ENCODE measurements at regions not wholly inside any gene's neighbourhood (a gene's known extent, or its start where the extent isn't known, plus 50 kb on each side); places are given as distances from the start of the nearest gene placed in this dataset.

DNA sequence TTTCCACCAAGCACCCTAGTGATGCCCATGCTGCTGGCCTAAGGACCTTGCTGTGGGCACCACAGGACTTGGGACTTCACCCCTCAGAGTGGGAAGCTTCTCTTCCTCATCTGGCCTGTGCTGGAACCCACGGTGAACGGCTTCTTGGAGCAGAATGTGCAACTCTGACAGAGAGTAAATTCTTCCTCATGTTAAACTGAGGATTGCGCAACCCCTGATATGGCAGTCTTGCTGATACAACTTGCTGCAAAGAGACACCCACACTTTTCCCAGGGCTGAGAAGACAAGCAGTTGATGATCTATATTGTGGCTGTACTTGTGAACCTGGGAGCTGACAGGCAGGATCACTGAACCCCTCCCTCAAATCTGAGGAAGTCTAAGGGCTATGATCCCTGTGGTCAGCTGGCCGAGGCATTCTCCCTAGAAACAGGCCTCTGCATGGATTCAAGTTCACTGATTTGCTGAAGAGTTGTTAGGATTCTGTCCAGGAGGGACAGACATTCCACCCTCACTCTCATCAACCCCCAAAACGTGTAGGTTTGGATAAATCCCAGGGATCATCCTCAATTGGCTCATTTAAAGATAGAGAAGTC, 307.2 kb downstream of the MTRR start:
- H3K36me3 ChIP-seq, result no peaks in the 10 kb centered on the region
- H3K27ac ChIP-seq, result no peak overlapping the region
- H3K9me3 ChIP-seq, result no peaks in the 10 kb centered on the region
- no peaks in the 10 kb centered on the region for H3K4me1 ChIP-seq
- no peaks in the 10 kb centered on the region for H3K27me3 ChIP-seq (replicated peaks in 1 of 7)
- 38 to 58% (median 53%) methylated on average over 3 to 5 of the region's 5 CpGs for WGBS, 5 donors
- H3K4me3 ChIP-seq, result no peak overlapping the region
- intact Hi-C loops (cut with DNase I; ENCODE audit: low total_unique reads), result no loop called here
- TF ChIP-seq POLR2AphosphoS5 (IDR thresholded peaks at IDR 0.05) (no peak), POLR2A (IDR thresholded peaks at IDR 0.05) (no peak)
- TF ChIP-seq, protein P1, sequence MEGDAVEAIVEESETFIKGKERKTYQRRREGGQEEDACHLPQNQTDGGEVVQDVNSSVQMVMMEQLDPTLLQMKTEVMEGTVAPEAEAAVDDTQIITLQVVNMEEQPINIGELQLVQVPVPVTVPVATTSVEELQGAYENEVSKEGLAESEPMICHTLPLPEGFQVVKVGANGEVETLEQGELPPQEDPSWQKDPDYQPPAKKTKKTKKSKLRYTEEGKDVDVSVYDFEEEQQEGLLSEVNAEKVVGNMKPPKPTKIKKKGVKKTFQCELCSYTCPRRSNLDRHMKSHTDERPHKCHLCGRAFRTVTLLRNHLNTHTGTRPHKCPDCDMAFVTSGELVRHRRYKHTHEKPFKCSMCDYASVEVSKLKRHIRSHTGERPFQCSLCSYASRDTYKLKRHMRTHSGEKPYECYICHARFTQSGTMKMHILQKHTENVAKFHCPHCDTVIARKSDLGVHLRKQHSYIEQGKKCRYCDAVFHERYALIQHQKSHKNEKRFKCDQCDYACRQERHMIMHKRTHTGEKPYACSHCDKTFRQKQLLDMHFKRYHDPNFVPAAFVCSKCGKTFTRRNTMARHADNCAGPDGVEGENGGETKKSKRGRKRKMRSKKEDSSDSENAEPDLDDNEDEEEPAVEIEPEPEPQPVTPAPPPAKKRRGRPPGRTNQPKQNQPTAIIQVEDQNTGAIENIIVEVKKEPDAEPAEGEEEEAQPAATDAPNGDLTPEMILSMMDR (IDR thresholded peaks at IDR 0.05 in 8 of 11, conservative IDR thresholded peaks at IDR 0.05 in 3 of 11), result no peak
- DNase-seq, result no peak

DNA sequence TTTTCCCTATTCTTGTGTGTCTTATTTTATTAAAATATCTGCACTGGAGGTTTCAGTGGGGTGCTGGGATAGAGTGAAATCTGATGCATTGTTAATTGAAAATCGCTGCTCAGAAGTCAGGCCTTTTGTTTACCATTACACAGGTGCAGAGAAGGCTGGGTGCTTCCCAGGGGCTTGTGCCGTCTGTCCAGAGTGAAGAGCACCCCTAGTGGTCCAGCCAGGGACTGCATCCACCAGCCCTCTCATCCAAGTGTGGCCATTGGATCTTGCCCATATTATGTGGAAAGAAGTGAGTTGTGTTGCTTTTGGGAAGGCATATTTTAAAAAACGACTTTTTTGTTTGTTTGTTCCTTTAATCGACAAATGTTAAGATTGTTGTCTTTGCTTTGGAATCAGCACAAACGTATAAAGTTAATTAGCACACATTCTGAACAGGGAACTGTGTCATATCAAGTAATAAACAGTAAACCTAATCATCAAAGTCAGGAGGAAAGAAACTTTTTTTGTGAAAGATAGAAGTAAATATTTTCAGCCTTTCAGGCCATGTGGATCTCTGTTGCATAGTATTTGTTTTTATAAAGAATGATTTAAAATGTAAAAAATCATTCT, 315.6 kb downstream of the MTRR start:
- Histone ChIP-seq H3K27ac (no peak overlapping the region), H3K36me3 (no peaks in the 10 kb centered on the region), H3K27me3 (replicated peaks in 1 of 7) (no peaks in the 10 kb centered on the region), H3K4me3 (no peak overlapping the region), H3K4me1 (no peaks in the 10 kb centered on the region), H3K9me3 (peaks cover 0 to 1% (median 0%) of the 10 kb centered on the region in 8 donors)
- WGBS, 5 donors, result 32 to 36% (median 34%) methylated on average over 5 of the region's 5 CpGs
- no peak for TF ChIP-seq POLR2AphosphoS5 (IDR thresholded peaks at IDR 0.05)
- TF ChIP-seq, protein P1 (IDR thresholded peaks at IDR 0.05 in 8 of 11, conservative IDR thresholded peaks at IDR 0.05 in 3 of 11), result peak in 10 of 11 experiments; percentile 32 to 75 (median 60)
- intact Hi-C loops (cut with DNase I; ENCODE audit: low total_unique reads), result no loop called here
- DNase-seq, result no peak

DNA sequence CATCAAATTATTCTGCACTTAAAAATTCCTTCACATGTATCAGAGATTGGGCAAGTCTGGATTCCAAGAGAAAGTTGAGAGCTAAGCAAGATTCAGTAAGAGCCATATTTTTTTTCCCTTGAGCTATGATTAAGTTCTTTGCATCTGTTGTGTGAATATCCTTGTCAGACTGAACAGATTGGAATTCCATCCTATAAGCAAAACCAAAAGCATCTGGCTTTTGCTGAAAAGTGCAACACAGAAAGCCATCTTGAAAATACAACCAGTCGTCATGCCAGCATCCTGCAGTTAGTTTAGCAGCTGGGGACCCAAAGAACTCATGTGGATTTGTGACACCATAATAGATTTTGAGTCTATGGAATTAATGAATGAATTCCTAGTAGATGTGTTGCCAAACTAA, 316.9 kb downstream of the MTRR start:
- WGBS, 5 donors, result 73 to 93% (median 88%) methylated on average over 1 of the region's 1 CpG
- no peaks in the 10 kb centered on the region for H3K27me3 ChIP-seq (replicated peaks in 1 of 7)
- H3K9me3 ChIP-seq, result peaks cover 0 to 4% (median 0%) of the 10 kb centered on the region in 8 donors
- H3K27ac ChIP-seq, result no peak overlapping the region
- H3K36me3 ChIP-seq, result no peaks in the 10 kb centered on the region
- intact Hi-C loops (cut with DNase I; ENCODE audit: low total_unique reads), result no loop called here
- no peak overlapping the region for H3K4me3 ChIP-seq
- no peaks in the 10 kb centered on the region for H3K4me1 ChIP-seq
- no peak for DNase-seq
- no peak for TF ChIP-seq POLR2A (IDR thresholded peaks at IDR 0.05)
- no peak for TF ChIP-seq POLR2AphosphoS5 (IDR thresholded peaks at IDR 0.05)
- TF ChIP-seq, protein P1 (IDR thresholded peaks at IDR 0.05 in 8 of 11, conservative IDR thresholded peaks at IDR 0.05 in 3 of 11), result no peak

DNA sequence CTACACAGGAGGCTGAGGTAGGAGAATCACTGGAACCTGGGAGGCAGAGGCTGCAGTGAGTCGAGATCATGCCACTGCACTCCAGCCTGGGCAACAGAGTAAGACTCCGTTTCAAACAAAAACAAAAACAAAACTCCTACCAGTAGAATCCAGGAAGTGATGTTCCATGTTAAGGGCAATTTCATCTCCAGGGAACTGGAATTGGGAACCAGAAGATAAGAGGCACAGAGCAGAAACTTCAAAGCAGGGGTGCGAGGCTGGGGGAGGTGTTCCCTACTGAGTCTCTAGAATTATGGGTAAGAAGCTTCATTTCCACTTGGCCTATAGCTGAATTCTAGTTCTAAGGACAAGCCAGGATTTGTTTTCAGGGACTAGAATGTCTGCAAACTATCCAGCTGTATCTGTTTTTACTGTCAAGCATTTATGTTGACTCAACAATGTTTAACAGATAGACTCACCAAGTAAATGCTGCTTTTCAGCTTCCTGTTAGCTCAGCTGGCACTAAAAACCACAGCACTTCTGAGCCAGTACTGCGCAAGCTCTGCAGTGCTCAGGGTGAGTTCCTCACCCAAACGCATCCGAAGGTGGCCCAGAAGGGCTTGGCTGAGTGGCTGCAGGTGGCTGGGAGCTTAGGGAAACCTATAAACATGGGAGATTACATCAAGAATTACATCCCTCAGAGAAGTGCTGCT, 320.1 kb downstream of the MTRR start:
- 53 to 72% (median 62%) methylated on average over 6 of the region's 6 CpGs for WGBS, 5 donors
- DNase-seq, result no peak
- TF ChIP-seq, protein P1 (IDR thresholded peaks at IDR 0.05 in 8 of 11, conservative IDR thresholded peaks at IDR 0.05 in 3 of 11), result no peak
- TF ChIP-seq POLR2A (IDR thresholded peaks at IDR 0.05) (no peak), POLR2AphosphoS5 (IDR thresholded peaks at IDR 0.05) (no peak)
- intact Hi-C loops (cut with DNase I; ENCODE audit: low total_unique reads), result no loop called here
- Histone ChIP-seq H3K9me3 (peaks cover 0 to 6% (median 0%) of the 10 kb centered on the region in 8 donors), H3K27me3 (replicated peaks in 1 of 7) (no peaks in the 10 kb centered on the region), H3K27ac (no peak overlapping the region), H3K36me3 (no peaks in the 10 kb centered on the region), H3K4me1 (no peaks in the 10 kb centered on the region), H3K4me3 (no peak overlapping the region)
